Superior temporal gyrus (tissue), 1 donor: ENCODE measurements at regions not wholly inside any gene's neighbourhood (a gene's known extent, or its start where the extent isn't known, plus 50 kb on each side); places are given as distances from the start of the nearest gene placed in this dataset.

Experiments
- DNase-seq: peaks from one replicate; pipeline ENCODE4 v3.0.0-alpha.2; 2016; ENCODE audit errors: extremely low spot score

DNA sequence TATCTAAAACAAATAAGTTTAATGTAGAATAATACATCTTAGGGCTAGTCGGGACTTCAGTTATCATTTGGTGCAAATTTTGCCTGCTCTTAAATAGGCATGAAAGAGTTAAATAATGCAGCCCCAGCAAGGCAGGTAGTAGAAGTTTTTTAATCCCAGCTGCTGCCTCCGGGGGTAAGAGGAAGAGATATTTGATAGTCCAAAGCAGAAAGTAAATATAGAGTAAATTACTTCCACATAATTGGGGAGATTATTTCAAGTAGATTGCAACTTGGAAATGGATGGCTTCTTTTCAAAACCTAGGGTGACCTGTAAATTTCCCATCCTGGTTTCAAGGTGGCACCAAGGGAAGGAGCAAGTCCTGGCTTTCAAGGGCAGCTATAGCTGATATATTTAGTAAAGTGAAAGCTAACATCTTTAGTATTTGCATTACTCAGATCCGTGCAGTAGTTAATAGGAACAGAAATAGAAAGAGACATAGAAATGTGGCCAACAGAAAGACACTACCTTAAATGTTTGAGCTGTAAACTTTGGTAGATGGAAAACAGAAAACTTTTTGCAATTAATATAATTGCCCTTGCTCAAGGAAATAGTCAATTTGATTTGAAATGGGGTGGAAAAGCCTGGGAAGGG lies 109.1 kb downstream of the LMO4 start:
- DNase-seq, result no peak

DNA sequence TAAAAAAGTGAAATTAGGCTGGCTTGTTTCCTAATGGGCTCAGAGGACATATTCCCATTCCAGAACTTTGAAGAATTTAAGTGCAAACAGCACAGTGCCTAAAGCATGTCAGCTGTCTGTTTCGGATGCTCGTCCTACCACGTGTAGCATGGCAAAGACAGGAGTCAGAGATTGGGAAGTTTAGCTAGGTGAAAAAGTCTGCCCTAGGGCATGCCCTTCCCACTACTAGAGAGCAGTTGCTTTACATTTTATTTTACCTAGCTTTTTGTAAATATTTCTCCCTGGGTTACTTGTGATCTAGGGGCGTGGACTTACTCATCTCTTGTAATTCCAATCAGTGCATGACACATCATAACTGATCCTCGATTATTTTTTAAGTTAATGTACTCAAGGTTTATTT lies 111.1 kb downstream of the LMO4 start:
- no peak for DNase-seq

DNA sequence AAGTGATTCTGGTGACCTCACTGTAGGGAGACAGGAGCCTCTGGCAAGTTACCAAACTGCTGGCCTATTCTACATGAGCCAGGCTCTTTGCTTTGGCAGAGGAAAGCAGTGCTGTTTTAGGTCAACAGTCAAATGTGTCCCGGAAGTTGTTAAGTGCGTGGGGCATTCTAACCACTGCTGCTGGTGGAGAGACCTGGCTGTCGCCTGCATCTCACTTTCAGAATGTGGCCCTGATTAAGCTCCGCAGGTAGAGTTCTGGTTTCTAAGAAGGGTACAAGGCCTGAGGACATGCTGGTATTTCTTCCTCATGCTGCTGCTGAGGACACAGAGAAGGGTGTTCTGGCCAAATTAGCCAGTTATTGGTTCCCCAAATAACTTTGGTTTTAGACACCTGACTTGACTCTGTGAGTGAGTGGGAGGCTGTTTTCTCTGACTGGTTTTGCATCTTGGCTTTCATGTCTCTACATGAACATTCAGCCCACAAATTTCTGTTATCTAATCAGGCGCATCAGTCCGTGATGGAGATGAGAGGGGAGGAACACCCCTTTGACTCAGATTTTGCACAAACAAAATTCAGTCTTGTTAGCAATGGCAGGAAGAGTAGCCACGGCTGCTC lies 120.8 kb downstream of the LMO4 start:
- DNase-seq, result no peak

DNA sequence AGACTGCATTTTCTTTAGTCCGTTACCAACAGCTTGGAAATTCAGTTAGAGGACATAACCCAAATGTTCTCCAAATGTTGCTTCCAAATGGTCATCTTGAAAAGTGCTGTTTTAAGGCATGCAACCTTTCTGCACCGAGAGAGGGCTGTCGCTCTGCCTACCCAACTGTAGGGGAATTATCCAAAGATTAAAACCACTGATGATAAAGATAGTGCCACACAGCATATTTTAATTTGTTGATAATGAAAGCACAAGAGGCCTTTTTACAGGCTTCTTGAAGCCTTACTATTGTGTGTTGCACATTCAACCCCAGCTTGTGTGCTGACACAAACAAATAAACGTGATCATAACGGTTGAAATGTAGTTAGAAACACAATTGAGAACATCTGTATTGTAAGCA lies 121.5 kb downstream of the LMO4 start:
- no peak for DNase-seq

DNA sequence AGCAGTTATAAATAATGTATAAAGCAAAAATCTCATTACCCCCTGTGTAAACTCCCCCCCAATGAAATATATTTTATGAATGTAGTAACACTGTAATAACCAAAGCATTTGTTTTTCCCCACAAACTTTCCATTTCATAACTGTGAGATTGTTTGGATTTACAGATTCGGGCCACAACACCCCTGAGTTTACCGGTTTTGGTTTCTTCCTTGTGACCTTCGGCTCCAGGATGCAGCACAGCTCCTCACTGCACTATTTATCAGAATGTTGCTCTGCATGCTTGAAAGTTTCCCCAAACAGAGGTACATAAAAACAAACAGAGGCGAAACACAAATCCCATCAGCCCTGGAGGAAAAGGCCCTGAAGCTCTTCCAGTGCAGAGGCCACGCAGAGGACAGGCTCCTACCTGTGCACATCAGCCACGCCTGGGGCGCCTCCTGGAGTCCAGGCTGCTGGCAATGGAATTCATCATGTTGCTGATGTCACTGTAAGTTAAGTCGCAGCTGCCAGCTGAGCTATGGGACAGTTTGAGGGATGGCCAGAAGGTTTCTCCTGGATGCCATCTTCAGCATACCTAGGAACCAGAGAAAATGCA lies 122.0 kb downstream of the LMO4 start:
- DNase-seq, result no peak

DNA sequence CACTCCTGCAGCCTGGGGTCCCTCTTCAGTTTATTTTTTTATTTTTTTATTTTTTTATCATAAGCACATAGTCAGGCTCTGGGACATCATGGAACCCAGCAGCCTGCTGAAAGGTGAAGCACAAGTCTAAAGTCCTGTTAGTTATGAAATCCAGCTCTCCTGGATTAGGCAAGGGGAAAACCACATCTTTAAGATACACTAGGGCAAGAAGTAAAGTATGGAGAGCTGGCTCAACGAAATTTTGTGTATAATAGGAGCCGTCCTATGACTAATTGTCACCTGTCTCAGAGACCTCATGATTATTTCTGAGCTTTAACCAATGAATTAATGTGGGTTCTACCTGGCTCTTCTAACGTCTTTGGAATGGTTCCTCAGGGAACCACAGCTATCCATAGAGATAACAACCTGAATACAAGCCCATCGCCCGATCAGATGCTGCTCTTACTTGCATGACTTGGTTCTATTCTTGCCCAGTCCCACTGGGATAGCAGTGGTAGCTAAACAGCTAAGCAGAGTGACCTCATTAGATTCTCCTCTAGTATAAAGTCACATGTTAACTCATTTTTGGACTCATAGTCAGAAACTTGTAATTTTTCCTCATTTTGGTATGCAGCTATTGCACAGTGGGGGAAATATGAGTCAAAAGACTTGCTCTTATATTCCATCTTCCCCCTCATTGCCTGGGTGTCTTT lies 122.7 kb downstream of the LMO4 start:
- no peak for DNase-seq

DNA sequence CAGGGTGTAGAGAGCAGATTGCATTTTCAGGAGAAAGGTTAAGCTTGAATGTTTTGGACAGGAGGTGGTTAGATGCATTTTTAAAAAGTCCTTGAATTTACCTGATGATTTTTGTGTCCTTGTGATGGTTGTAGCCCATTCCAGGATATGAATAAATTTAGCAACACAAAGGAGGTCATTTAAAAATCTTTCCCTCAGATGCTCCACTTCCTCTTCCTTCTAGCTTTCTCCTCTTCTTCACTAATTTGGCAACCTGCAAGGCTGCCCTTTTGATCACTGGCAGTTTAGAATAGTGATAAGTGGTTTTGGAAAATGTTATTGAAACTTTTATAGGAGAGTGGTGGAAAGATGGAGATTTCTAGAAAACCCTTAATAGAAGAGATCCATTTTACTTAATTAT lies 124.0 kb downstream of the LMO4 start:
- no peak for DNase-seq

DNA sequence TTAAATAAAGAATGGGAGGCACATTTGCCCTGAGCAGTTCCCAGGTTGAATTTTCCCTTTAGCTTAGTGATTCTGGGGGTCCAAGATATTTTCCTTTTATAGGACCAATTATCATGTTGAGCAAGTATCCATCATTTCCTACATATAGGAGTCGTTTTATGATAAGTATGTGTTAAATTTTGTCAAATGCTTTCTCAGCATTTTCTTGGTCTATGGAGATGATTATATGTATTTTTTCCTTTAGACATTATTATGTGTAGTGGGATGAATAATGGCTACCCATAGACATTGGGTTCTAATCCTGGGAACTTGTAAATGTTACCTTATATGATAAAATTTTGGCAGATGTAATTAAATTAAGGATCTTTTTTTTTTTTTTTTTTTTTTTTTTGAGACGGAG lies 128.7 kb downstream of the LMO4 start:
- no peak for DNase-seq

DNA sequence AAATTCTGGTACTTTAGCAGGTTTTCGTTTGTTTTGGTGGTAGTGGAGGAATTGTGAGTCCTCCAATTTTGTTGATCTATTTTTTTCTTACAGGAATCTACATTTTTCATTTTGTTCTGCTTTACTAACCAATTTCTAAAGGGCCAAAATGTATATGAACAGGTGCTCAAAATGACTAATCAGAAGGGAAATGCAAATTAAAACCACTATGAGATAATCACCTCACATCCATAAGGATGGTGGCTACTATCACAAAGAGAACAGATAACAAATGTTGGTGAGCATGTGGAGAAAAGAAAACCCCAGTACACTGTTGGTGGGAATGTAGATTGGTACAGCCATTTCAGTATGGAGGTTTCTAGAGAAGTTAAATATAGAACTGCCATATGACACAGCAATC lies 134.2 kb downstream of the LMO4 start:
- DNase-seq, result no peak

DNA sequence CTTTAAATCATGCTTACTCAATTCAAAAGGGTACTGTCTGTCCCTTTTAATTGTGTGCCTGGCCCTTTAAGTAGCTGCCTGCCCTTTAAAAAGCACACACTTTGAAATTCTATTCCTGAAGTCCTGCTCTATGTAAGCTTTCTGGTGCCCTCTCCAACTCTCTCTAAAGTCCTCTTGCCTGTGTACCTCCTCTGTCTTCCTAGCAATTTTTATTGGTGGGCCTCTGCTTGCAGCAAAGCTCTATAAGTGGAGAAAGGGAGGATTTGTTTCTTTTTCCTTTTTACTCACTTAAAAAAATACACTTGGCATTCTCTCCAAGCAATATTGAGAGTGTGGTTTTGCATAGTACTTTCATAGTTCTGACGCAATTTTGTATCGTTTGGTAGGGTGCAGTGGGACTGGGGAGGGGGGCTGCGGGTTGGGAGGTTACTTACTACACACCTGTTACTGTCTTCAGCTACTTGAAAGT lies 135.4 kb downstream of the LMO4 start:
- no peak for DNase-seq

DNA sequence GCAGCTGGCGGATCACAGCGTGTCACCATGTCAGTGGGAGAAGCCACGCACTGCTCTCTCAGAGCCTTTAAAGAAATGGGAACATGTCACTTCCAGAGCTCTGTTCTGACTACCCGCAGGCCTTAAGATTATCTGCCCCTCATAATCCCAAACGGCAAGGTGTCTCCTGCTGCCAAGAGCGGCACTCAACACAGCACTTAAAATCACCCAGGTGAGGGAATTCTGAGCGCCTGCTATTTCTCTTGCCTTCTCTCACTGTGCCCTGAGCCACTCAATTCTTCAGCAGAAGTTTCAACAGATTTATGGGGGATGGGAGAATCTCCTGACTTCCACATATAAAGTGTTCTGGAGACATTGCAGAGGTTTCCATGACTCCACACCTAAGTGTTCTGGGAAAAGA lies 137.9 kb downstream of the LMO4 start:
- no peak for DNase-seq

DNA sequence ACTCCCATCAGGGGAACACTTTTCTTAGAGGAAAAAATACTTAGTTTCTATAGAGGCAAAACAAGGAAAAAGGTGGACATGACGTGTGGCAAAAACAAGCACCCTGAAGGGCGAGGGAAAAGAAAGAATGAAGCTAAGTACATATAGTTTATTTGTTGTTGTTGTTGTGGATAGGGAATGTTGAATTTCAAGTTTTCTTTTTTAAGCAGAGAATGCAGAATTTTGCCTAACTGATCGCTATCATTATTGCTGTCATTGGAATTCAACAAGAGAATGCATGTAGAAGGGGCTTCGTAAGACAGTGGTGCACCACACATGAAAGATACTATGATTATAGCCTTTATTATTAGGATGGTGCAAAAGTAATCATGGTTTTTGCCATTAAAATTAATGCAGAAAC lies 144.0 kb downstream of the LMO4 start:
- DNase-seq, result no peak

DNA sequence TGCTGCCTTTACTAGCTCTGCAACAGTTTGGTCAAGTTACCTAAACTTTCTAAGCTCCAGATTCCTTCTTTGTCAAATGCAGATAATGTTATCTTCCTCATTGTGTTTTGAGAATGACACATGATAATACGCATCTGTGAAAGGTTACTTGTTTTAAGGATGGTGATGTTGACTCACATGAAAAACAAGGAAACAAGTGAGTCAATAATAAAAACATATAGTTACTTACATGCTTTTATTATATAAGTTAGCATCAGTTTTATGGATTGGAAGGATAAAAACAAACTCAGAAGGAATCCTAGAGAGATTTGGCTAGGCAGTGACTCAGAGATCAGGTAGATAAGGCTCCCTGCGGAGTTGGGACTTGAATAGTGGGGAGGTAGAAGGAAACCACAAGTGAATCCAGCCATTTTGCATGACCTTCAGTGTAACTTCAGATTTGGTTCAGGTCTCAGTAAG lies 144.6 kb downstream of the LMO4 start:
- DNase-seq, result no peak

DNA sequence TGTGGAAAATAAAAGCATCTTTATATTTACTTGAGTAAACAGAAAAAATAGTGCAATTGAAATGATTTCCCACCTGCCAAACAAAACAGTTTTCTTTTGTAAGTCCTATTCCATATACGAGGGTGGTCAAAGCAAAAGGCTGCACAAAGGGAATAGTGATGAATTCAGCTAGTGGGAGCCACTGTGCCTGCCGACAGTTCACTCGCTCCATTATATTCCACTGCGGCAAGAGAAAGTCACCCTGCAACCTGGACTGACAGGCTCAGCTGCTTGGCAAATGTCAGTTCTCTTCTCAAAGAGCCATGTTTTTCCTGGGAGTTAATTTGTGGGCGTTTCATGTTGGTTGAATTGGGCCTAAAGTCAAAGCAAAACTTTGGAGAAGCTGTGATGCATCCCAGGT lies 145.4 kb downstream of the LMO4 start:
- DNase-seq, result peak; percentile 35

DNA sequence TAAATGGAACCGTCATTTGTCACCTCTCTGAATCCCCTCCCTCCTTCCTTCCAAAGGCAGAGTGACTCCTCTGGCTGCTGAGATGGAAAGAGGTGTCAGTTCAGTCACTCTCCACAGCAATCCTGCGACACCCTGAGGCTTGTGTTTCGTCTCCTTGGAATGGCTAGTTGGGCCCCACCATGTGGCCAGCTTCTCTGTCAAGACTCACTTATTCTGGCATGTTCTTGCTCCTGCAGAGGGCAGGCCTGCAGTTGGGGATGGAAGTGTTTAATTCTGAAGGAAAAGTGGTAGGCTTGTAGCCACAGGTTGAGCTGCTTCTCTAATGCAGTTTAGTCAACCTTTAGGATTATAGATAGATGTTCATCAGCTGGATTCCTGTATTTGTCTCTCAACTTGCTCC lies 149.6 kb downstream of the LMO4 start:
- DNase-seq, result no peak

DNA sequence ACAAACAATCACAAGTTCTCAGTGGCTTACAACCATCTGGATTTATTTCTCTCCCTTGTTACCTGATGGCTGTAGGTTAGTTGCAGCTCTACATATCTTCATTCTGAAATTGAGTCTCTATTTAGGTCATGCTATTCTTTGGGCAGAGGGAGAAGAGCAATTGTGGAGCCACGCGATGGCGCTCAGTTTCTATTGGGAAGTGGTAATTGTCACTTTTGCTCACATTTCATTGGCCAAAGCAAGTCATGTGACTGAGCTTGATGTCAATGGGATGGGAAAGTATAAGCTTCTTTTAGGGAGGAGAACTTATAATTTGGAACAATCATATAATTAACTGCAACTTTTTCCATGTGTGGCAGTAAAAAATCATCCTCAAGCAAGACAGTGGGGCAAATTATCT lies 166.5 kb downstream of the LMO4 start:
- DNase-seq, result no peak

DNA sequence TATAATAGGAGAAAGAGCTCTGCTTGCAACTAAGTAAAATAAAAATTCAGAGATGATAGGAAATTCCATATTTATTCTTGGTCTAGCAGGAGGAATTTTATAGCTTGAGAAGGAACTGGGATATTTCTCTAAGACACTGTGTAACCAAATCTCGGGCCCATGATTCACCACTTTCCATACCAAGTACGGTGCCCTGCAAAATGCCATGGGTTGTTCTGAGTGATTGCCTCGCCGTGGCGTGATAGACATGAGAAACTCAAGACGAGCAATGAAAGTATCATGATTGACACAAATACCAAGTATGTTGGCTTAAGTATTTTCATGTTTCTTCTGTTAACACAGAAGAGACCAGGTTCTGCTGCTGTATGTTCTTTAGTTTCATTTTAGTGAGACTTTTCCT lies 167.2 kb downstream of the LMO4 start:
- DNase-seq, result no peak

DNA sequence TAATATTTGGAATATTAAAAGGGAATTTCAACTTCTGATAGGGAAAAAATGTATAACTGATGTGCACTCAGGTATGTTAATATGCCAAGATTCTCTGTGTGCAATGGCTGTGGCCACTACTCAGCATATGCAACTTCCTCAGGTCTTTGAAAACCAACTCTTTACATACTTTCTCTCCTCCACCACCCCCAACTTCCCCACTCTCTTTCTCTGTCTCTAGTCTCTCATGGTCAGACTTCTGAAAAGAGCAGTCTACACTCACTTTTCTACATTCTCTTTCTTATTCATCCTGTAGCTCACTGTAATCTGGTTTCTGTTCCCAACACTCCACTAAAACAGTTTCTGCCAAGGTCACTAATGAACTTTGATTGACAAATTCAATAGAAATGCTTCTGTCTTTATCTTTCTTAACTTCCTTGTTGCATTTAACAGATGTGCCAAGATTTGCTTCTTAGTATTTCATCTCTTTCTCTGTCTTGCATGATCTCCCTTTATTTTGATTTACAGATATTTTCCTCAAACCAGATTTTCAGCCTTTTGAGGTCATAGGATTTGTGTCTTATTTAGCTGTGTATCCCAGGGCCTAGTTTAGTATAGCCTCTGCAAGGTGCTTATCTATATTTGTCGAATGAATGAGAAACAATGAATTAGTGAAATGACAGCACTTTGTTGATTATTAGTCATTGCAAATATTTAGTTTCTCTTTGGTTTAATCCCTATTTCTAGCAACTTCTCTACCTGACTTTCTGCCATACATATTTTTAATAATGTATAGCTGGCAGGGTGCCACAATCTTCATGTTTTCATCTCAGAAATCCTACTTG lies 168.9 kb downstream of the LMO4 start:
- no peak for DNase-seq

DNA sequence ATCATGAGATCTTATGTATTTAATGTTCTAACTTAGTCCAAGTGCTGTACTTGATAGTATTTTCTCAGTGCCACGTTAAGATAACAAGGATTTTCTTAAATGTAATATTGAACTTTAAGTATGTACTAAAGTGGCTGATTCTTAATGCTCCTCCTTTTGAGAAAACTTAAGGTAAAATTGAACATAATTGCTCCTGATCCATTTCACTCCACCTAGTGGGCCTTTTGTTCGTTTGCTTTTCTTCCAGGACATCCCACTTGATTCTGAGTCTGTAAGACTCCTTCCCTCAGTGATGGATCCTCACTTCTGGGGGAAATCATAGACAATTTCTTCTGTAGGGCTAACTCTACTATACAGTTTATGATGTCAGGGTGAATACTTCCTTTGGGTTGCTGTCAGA lies 173.1 kb downstream of the LMO4 start:
- no peak for DNase-seq

DNA sequence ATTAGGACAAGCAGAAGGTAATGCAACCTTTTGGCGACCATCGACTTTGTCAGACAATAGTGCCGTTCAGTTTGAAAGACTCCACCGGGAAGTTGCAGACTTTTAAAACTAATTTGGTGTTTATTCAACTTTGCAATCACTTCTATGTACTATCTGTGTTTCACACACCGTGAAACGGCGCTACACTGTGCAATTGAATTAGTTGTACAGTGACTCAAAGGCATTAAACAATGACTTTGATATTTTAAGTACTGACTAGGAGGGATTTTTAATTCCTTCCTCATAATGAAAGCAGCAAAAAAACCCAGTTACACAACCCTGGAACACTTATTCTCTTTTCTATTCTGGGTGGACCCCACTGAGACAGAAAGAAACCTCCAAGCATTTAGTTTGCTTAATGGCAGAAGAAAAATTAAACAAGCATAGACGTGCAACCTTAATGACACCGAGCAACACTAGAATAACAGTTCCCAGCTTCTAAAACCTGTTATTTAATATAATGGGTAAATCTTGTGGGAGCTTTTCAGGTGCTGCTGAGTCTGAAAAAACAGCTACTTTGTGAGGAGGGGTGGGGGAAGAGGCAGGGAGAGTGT lies 176.8 kb downstream of the LMO4 start:
- DNase-seq, result no peak

DNA sequence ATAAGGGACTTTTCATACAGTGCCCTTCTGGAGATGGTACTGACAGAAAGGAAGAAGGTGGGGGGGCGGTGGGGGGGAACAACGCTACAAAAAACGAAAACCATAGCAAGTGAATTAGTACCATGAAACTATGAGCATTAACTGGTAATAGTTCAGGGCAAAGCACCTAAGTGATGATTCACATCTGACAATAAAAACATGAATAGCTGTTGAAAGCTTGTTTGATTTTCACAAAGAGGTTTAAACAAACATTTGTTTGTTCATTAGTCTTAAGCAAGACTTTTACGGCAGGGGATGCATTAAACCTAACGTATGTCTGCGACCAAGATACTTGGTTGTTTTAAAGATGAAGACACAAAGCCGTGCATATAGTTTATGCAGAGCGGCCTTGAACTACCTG lies 177.5 kb downstream of the LMO4 start:
- no peak for DNase-seq
